H9 (cell line): ENCODE measurements at regions not wholly inside any gene's neighbourhood (a gene's known extent, or its start where the extent isn't known, plus 50 kb on each side); places are given as distances from the start of the nearest gene placed in this dataset.

ENCODE experiments used
- DNase-seq: peaks from one replicate; pipeline ENCODE4 v3.0.0-alpha.2; 2017
- H2AFZ ChIP-seq: one replicate; pipeline ENCODE4 v1.6.1; 2013; ENCODE audit warnings: mild to moderate bottlenecking, low read length, control low read depth, moderate library complexity
- H2AK5ac ChIP-seq: 2 replicates; pipeline ENCODE4 v1.6.1; 2013; ENCODE audit warnings: low read length, control low read depth, mixed read lengths; ENCODE audit not compliant: insufficient read length
- H2BK120ac ChIP-seq: one replicate; pipeline ENCODE4 v1.6.1; 2013; ENCODE audit warnings: low read depth, mild to moderate bottlenecking, low read length, control low read depth, inconsistent platforms; ENCODE audit not compliant: poor library complexity, severe bottlenecking
- H2BK12ac ChIP-seq: 2 replicates; pipeline ENCODE4 v1.6.1; 2013; ENCODE audit warnings: low read length, control low read depth, mixed read lengths, low read depth; ENCODE audit not compliant: insufficient read length
- H2BK15ac ChIP-seq: 2 replicates; pipeline ENCODE4 v1.6.1; 2013; ENCODE audit warnings: low read depth, low read length, control low read depth
- H2BK20ac ChIP-seq: one replicate; pipeline ENCODE4 v1.6.1; 2013; ENCODE audit warnings: low read depth, mild to moderate bottlenecking, low read length, control low read depth, inconsistent platforms; ENCODE audit not compliant: poor library complexity, severe bottlenecking
- H2BK5ac ChIP-seq: 2 replicates; pipeline ENCODE4 v1.6.1; 2013; ENCODE audit warnings: low read length, control low read depth, mixed read lengths; ENCODE audit not compliant: insufficient read length
- H3K14ac ChIP-seq: 2 replicates; pipeline ENCODE4 v1.6.1; 2013; ENCODE audit warnings: low read length, control low read depth; ENCODE audit not compliant: insufficient read depth
- H3K18ac ChIP-seq: 2 replicates; pipeline ENCODE4 v1.6.1; 2013; ENCODE audit warnings: low read depth, mild to moderate bottlenecking, mixed read lengths, low read length, control low read depth; ENCODE audit not compliant: insufficient read length
- H3K23ac ChIP-seq: 2 replicates; pipeline ENCODE4 v1.6.1; 2013; ENCODE audit warnings: low read length, control low read depth, mixed read lengths, low read depth; ENCODE audit not compliant: insufficient read length
- H3K23me2 ChIP-seq: 2 replicates; pipeline ENCODE4 v1.6.1; 2013; ENCODE audit warnings: low read depth, mild to moderate bottlenecking, mixed read lengths, low read length, control low read depth; ENCODE audit not compliant: insufficient read length, poor library complexity, severe bottlenecking
- H3K27ac ChIP-seq: 2 replicates; pipeline ENCODE4 v1.5.1; 2013; ENCODE audit warnings: low read length, control low read depth, mixed read lengths, low read depth; ENCODE audit not compliant: insufficient read length
- H3K27me3 ChIP-seq: 2 replicates; pipeline ENCODE4 v1.6.1; 2013; ENCODE audit warnings: low read length, control low read depth, inconsistent platforms; ENCODE audit not compliant: insufficient read depth
- H3K4ac ChIP-seq: 2 replicates; pipeline ENCODE4 v1.6.1; 2013; ENCODE audit warnings: low read depth, mild to moderate bottlenecking, control low read depth, inconsistent platforms, low read length, moderate library complexity
- H3K4me1 ChIP-seq: 2 replicates; pipeline ENCODE4 v1.6.1; 2013; ENCODE audit warnings: low read length, control low read depth, inconsistent platforms; ENCODE audit not compliant: insufficient read depth
- H3K4me2 ChIP-seq: 2 replicates; pipeline ENCODE4 v1.6.1; 2013; ENCODE audit warnings: low read length, control low read depth, mixed read lengths; ENCODE audit not compliant: insufficient read length, insufficient read depth
- H3K56ac ChIP-seq: 2 replicates; pipeline ENCODE4 v1.6.1; 2013; ENCODE audit warnings: low read depth, mild to moderate bottlenecking, mixed read lengths, low read length, control low read depth; ENCODE audit not compliant: insufficient read length
- H3K79me1 ChIP-seq: 2 replicates; pipeline ENCODE4 v1.6.1; 2013; ENCODE audit warnings: low read depth, mild to moderate bottlenecking, moderate library complexity, low read length, control low read depth, inconsistent platforms; ENCODE audit not compliant: insufficient read depth, poor library complexity, severe bottlenecking
- H3K79me2 ChIP-seq: 2 replicates; pipeline ENCODE4 v1.6.1; 2013; ENCODE audit warnings: low read length, control low read depth, inconsistent platforms; ENCODE audit not compliant: insufficient read depth
- H3K9ac ChIP-seq: 2 replicates; pipeline ENCODE4 v1.6.1; 2013; ENCODE audit warnings: low read length, control low read depth, mixed read lengths; ENCODE audit not compliant: insufficient read length; ENCODE audit errors: extremely low read depth
- H3K9me3 ChIP-seq: one replicate; pipeline ENCODE4 v1.6.1; 2013; ENCODE audit warnings: low read depth, low read length, inconsistent platforms; ENCODE audit not compliant: control insufficient read depth
- H3T11ph ChIP-seq: one replicate; pipeline ENCODE4 v1.6.1; 2013; ENCODE audit warnings: mild to moderate bottlenecking, low read length, control low read depth, inconsistent platforms
- H4K20me1 ChIP-seq: one replicate; pipeline ENCODE4 v1.6.1; 2013; ENCODE audit not compliant: control insufficient read depth, insufficient read length, insufficient read depth
- H4K5ac ChIP-seq: 2 replicates; pipeline ENCODE4 v1.6.1; 2013; ENCODE audit warnings: low read depth, mild to moderate bottlenecking, mixed read lengths, low read length, control low read depth; ENCODE audit not compliant: insufficient read length
- H4K8ac ChIP-seq: replicated peaks from 2 replicates; pipeline ENCODE4 v1.6.1; 2013; ENCODE audit warnings: low read length, control low read depth, mixed read lengths, low read depth; ENCODE audit not compliant: insufficient read length
- H4K91ac ChIP-seq: 2 replicates; pipeline ENCODE4 v1.6.1; 2013; ENCODE audit warnings: low read depth, mild to moderate bottlenecking, moderate library complexity, mixed read lengths, low read length, control low read depth; ENCODE audit not compliant: insufficient read length
- H3K27ac Mint-ChIP-seq, 3 experiments: 2 replicates in 2 of 3; 3 replicates in 1 of 3; pipeline ENCODE4 v1.8.0; 2020 to 2021; ENCODE audit warnings: mixed read lengths in 3 of 3, mild to moderate bottlenecking in 1 of 3, moderate library complexity in 1 of 3
- H3K27me3 Mint-ChIP-seq: 2 replicates; pipeline ENCODE4 v1.8.0; 2021; ENCODE audit warnings: low read depth, mild to moderate bottlenecking, moderate library complexity, mixed read lengths
- H3K36me3 Mint-ChIP-seq, 3 experiments: 2 replicates in 2 of 3; 3 replicates in 1 of 3; pipeline ENCODE4 v1.8.0; 2020 to 2021; ENCODE audit warnings: low read depth in 3 of 3, mixed read lengths in 3 of 3; ENCODE audit not compliant: insufficient read depth in 1 of 3
- H3K4me1 Mint-ChIP-seq, 2 experiments: 2 replicates each; pipeline ENCODE4 v1.8.0; 2020; ENCODE audit warnings: mixed read lengths in 2 of 2
- H3K4me3 Mint-ChIP-seq, 2 experiments: 2 replicates in 1 of 2; 3 replicates in 1 of 2; pipeline ENCODE4 v1.8.0; 2020 to 2021; ENCODE audit warnings: mild to moderate bottlenecking in 2 of 2, mixed read lengths in 2 of 2, moderate library complexity in 1 of 2
- H3K9me3 Mint-ChIP-seq, 2 experiments: 2 replicates in 1 of 2; 3 replicates in 1 of 2; pipeline ENCODE4 v1.8.0; 2020; ENCODE audit warnings: mild to moderate bottlenecking in 2 of 2, mixed read lengths in 2 of 2, moderate library complexity in 1 of 2
- CTCF ChIP-seq: fragments of 200-600 bp; sonication (generic); conservative IDR thresholded peaks from 3 replicates; pipeline ENCODE4 v1.8.0; 2021; ENCODE audit warnings: antibody characterized with exemption, mild to moderate bottlenecking
- WGBS: extraction: QIAGEN DNeasy Blood & Tissue Kit; methylation state at CpG from one replicate; pipeline ENCODE4 v1.1.7; 2013; ENCODE audit warnings: missing lambda C conversion rate, low lambda C conversion rate, mixed read lengths; ENCODE audit not compliant: insufficient read length; ENCODE audit errors: extremely low coverage; 5-methylcytosine and 5-hydroxymethylcytosine counted together

- DNase-seq: no peak
- Histone ChIP-seq H3T11ph (no peak overlapping the region), H4K5ac (no peak overlapping the region), H2BK15ac (no peak overlapping the region), H3K18ac (no peak overlapping the region), H3K14ac (no peak overlapping the region), H3K56ac (no peak overlapping the region), H3K23me2 (no peaks in the 10 kb centered on the region), H3K4me1 (no peaks in the 10 kb centered on the region), H3K27me3 (no peaks in the 10 kb centered on the region), H3K9ac (no peak overlapping the region), H4K8ac (no peak overlapping the region), H2AFZ (no peak overlapping the region), H3K9me3 (no peaks in the 10 kb centered on the region), H3K79me2 (no peaks in the 10 kb centered on the region), H3K4me2 (no peak overlapping the region), H2AK5ac (no peak overlapping the region), H3K23ac (no peak overlapping the region), H4K20me1 (no peaks in the 10 kb centered on the region), H3K4ac (no peak overlapping the region), H4K91ac (no peak overlapping the region), H2BK120ac (no peak overlapping the region), H2BK5ac (no peak overlapping the region), H2BK12ac (no peak overlapping the region), H3K27ac (no peak overlapping the region), H2BK20ac (no peak overlapping the region), H3K79me1 (no peaks in the 10 kb centered on the region)
- H3K4me3 Mint-ChIP-seq: no peak overlapping the region
- H3K27ac Mint-ChIP-seq: no peak overlapping the region
- H3K4me1 Mint-ChIP-seq: peaks cover 7 to 10% of the 10 kb centered on the region in 2 experiments
- H3K9me3 Mint-ChIP-seq: no peaks in the 10 kb centered on the region
- H3K36me3 Mint-ChIP-seq: no peaks in the 10 kb centered on the region
- WGBS: no CpG with 5 or more reads among the region's 4 CpGs
- H3K27me3 Mint-ChIP-seq: peaks cover 2% of the 10 kb centered on the region; the same call in 1 of the 2 replicates
- TF ChIP-seq CTCF: no peak
These were observed 195.4 kb upstream of the TBX3 start for GRCh38 chr12:114879354-114879753.
